ENCODE measurements at regions not wholly inside any gene's neighbourhood (a gene's known extent, or its start where the extent isn't known, plus 50 kb on each side); places are given as distances from the start of the nearest gene placed in this dataset.
"Not testable (repeated sequence)": the region's sequence is repeated elsewhere in the genome, so short reads cannot be mapped to it uniquely, and the experiment has no call there.

GRCh38 chr16:52976539-52977167 is 76.0 kb downstream of the CHD9NB start:
- peak; percentile 48 for DNase-seq (ENCODE audit: low spot score)

DNA sequence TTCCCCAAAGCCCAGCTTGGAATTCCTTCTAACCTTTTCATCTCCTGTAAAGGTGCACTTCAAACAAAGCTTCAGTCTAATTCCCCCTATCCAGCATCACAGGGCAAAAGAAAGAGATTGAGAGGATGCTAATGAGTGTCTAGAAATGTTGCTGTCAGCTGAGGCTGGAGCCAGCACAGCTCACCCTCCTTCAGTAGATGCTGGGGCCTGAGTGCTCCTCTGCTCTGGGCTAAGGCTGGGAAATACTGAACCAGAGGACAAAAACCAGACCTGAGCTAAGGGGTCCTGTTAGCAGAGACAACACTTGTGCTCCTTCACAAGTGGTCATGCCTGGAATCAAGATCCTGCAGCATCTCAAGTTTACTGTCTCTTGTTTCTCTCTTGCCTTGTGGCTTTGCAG is 85.0 kb downstream of the CHD9NB start:
- DNase-seq (ENCODE audit: low spot score): no peak

GRCh38 chr16:52964290-52964689 is 88.4 kb downstream of the CHD9NB start:
- DNase-seq (ENCODE audit: low spot score): no peak

GRCh38 chr16:52963855-52964242 is 88.8 kb downstream of the CHD9NB start:
- DNase-seq (ENCODE audit: low spot score): no peak

DNA sequence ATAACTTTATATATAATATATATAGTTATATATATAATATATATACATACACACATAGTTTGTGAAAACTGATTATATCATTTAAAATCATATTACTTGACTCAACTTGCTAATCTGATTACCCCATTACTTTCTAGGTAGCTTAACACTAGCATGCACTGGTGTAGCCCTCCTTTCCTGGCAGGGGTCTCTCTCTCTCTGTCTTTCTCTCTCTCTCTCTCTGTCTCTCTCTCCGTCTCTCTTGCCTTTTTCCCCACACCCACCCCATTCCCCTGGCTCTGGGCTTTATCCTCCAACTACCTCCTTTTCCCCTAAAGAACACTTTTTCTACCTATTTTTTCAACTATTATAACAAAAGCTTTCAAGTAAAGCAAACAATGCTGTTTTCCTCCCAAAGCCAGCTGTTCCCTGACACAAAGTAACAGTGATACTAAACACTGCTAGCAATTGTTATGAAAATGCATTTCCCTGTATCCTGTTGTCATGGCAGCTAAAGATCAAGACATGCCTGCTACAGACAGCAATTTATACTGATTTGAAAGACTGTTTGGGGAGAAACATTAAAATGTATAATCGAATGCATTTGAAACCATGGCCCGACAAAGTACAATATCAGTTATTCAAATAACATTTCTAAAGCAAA is 89.4 kb downstream of the CHD9NB start:
- no peak for DNase-seq (ENCODE audit: low spot score)

DNA sequence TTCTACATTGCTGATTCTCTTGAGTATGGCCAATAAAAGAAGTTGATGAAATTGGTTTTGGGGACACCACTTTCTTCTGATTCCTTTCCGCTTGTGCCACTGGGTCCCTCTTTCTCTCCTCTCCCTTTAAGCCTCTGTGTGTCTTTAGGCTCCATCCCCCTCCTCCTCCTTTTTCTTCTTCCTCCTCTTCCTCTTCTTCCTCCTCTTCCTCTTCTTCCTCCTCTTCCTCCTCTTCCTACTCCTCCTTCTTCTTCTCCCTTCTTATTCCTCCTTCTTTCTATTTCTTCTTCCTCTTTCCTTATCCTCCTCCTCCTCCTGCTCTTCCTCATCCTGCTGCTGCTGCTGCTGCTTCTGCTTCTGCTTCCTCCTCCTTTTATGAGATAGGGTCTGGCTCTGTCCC is 93.7 kb downstream of the CHD9NB start:
- no peak for DNase-seq (ENCODE audit: low spot score)

DNA sequence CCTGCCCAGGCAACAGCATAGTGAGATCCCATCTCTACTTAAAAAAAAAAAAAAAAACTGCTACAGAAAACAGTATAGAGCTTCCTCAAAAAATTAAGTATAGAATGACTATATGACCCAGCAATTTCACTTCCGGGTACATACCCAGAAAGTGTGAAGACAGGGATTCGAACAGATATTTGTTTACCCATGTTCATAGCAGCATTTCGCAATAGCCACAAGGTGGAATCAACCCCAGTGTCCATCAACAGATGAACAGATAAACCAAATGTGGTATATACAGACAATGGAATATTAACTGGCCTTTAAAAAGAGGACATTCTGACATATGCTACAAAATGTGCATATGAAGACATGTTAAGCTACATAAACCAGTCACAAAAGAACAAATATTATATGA is 95.5 kb downstream of the CHD9NB start:
- no peak for DNase-seq (ENCODE audit: low spot score)

DNA sequence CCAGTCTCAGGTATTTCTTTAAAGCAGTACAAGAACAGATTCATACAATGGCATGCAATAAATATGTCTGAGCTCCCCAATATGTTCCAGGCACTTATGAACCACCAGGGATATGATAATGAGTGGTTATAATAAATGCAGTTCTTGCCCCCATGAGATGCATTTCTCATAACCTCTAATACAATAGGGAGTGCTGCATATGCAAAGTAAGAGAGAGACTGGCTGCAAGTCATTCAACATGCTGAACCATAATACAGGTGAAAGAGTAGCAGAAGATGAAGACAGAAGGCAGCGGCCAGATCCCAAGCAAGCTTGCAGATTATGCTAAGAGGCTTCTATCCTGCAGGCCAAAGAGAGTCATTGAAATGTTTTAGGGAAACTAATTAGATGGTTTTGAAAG is 96.7 kb downstream of the CHD9NB start:
- DNase-seq (ENCODE audit: low spot score): no peak

- DNase-seq (ENCODE audit: low spot score): no peak
These were observed 99.5 kb downstream of the CHD9NB start for GRCh38 chr16:52953215-52953614.

- DNase-seq (ENCODE audit: low spot score): no peak
These were observed 103.8 kb downstream of the CHD9NB start for GRCh38 chr16:52948946-52949345.

GRCh38 chr16:52932321-52932720 is 120.4 kb downstream of the CHD9NB start:
- no peak for DNase-seq (ENCODE audit: low spot score)

DNA sequence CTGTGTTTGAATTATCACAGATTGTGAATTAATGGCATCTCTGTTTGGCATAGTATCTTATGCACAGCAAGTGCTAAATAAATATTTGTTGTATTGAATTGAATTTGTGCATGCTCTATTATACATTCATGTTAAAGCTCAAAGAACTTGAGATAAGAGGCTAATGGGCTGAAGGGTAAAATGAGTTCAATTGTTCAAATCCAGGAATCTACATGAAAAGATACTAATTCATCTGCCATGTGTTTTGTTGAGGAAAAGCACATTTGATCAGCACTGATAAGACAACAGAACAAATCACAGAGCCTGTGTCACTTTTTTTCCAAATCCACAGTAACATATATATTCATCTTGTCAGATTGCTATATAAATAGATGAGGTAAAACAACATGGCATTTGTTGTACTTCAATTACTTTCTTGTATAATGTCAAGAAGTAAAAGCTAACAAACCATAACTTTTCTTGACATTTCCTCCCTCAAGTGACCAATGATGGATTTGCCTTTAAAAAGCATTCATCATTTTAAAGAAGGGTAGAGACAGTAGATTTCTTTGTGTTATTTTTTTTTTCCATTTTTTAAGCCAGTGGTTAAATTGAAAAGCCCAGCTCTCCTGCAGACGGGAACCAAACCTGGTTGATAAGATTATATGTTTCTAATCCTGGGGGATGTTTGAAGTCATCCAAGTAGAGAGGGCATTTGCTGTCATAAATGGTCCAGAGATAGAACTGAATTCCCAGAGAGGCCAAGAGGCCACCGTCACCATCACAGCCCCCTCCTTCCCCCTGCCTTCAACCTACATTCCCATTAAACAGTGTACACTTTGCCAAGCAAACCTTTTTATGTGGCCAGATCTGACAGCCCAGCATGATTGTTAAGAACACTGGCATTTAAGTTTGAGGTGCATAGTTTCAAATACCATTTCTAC is 123.0 kb downstream of the CHD9NB start:
- DNase-seq (ENCODE audit: low spot score): no peak

GRCh38 chr16:52928955-52929354 is 123.7 kb downstream of the CHD9NB start:
- DNase-seq (ENCODE audit: low spot score): no peak

- no peak for DNase-seq (ENCODE audit: low spot score)
These were observed 127.6 kb downstream of the CHD9NB start for GRCh38 chr16:52925143-52925542.

DNA sequence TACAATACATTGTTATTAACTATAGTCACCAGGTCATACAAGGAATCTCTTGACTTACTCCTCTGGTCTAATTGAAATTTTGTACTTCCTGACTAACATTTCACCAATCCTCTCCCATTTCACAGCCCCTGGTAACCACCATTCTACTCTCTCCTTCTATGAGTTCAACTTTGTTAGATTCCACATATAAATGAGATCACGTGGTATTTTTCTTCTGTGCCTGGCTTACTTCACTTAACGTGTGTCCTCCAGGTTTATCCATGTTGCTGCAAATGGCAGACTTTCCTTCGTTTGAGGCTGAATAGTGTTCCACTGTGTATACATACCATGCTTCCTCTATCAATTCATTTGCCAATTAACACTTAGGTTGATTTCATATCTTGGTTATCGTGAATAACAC is 128.5 kb downstream of the CHD9NB start:
- DNase-seq (ENCODE audit: low spot score): no peak

DNA sequence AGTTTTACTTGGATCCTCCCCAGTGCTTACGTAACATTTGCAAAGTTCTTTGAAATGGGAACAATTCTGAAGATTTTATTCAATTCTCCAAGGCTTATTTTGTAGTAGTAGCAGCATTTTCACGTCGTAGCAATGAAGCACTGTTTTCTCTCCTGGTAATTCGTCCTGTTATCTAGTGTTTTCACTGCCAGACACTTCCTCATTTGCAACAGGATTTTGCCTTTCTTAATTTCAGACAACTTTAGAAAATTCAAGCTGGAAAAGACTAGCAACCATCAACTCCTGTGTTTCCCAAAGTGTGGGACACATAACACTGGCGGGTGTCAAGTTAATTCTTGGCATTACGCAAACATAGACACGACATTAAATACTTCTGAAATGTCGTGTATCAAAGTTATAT is 131.6 kb downstream of the CHD9NB start:
- no peak for DNase-seq (ENCODE audit: low spot score)

DNA sequence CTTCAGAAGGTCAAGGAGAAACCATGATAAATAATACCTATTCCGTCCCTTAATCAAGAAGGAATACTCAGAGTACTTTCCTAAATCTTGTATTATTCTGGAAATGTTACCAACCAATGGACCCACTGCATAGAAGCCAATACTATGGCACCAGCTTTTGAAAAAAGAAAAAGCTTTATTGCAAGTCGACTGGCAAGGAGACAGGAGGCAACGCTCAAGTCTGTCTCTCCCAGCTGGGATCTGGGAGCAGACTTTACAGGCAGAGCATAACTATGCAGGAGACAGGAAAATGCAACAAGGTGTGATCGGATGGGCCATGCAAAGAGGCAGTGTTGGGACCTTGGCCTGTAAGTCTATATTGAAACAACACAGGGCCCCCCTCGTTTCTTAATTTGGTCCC is 132.4 kb downstream of the CHD9NB start:
- DNase-seq (ENCODE audit: low spot score): no peak

DNA sequence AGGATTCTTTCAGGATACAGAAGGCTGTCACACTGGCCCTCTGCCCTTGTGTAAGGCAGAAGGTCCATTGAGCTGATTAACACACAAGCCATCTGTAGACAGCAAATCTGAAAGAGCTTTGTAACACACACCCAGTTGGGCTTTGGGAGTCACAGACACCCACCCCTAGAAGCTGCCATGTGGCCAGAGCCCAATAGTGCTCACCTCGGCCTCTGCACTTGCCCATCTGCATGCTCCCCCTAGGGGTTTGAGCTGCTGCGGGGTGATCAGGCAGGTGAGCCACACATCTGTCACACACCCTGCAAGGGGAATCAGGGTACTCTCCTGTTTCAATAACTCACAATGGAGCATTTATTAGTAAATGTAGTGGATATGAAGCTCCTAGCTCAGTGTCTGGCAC is 138.3 kb downstream of the CHD9NB start:
- no peak for DNase-seq (ENCODE audit: low spot score)

GRCh38 chr16:52912565-52913173 is 140.0 kb downstream of the CHD9NB start:
- DNase-seq (ENCODE audit: low spot score): peak; percentile 89

DNA sequence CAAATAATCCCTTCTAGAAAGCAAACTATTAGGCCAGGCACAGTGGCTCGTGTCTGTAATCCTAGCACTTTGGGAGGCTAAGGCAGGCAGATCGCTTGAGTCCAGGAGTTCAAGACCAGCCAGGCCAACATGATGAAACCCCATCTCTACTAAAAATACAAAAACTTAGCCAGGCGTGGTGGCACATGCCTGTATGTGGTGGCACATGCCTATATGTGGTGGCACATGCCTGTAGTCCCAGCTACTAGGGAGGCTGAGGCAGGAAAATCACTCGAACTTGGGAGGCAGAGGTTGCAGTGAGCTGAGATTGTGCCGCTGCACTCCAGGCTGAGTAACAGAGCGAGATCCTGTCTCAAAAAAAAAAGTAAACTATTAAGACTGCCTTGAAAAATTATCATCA is 144.6 kb downstream of the CHD9NB start:
- not testable (repeated sequence) for DNase-seq (ENCODE audit: low spot score)

DNA sequence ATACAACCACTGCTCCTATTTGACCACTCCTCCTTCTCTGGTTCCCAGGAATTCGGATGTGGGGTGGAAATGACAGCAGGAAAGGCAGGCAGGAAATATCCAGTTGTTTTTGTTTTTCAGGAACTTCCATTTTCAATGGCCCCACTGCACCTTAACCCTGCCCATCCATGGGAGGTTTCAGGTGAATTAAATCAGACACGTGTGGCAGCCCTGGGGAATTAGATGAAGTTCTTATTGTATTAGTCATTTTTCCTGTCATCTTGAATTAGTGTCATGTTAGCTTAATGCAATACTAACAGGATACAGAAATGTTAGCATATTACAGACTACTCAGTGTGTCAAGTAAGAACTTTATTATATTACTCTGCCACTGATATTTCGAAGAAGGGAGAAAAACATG is 146.4 kb downstream of the CHD9NB start:
- DNase-seq (ENCODE audit: low spot score): no peak

DNA sequence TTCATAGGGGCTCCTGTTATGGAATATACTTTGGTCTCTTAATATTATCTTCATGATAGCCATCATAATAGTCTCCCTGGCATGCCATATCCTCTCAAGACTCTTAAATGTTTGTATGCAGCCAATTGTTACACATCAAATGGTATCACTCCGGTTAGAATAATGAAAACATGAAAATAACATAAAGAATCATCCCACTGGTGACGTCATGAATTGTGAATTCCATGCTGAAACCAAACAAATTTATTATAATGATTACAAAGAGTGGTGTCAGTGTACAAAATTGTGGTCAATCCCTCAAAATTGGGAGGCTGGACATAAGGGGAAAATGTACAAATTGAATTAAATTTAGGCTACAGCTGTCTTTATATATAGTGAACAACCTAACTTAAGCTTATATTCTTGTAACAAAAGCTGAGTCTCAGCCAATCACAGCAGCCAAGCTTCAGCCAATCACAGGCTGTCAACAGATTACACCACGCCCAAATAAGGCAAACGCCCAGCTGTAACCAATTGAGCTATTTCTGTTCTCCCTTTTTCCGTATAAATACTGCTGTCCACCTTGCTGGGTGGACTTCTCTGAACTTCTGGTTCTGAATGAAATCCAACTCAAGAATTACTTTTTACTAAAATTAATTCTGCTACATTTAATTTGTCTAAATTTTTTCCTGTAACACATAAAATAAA is 156.1 kb downstream of the CHD9NB start:
- no peak for DNase-seq (ENCODE audit: low spot score)

Measured in HT-29 (cell line).